PC-9 (cell line): ENCODE measurements at regions not wholly inside any gene's neighbourhood (a gene's known extent, or its start where the extent isn't known, plus 50 kb on each side); places are given as distances from the start of the nearest gene placed in this dataset.

ENCODE experiments used
- CTCF ChIP-seq: fragments of 200-600 bp; sonication (generic); conservative IDR thresholded peaks from 2 replicates; pipeline ENCODE4 v1.6.1; 2017; ENCODE audit warnings: mixed run types, antibody characterized with exemption, mild to moderate bottlenecking, moderate library complexity
- EZH2 ChIP-seq: fragments of 200-600 bp; sonication (generic); IDR thresholded peaks from 2 replicates; pipeline ENCODE4 v1.8.0; 2017; ENCODE audit warnings: antibody characterized with exemption, low read depth

GRCh38 chr1:221018414-221018813 lies 139.2 kb downstream of the HLX start:
- TF ChIP-seq CTCF (no peak), EZH2 (no peak)
